Liver (tissue), 8 donors: ENCODE measurements at regions not wholly inside any gene's neighbourhood (a gene's known extent, or its start where the extent isn't known, plus 50 kb on each side); places are given as distances from the start of the nearest gene placed in this dataset.

ENCODE experiments used
- DNase-seq: peaks from one replicate; pipeline ENCODE4 v3.0.0-alpha.2; 2017; ENCODE audit warnings: low spot score
- H3K27ac ChIP-seq, 2 donors: one replicate each; pipeline ENCODE4 v1.7.0; 2013; ENCODE audit warnings: inconsistent platforms in 2 of 2, low read length in 2 of 2, control low read depth in 1 of 2, low read depth in 1 of 2, mild to moderate bottlenecking in 1 of 2
- H3K27me3 ChIP-seq, 4 donors: one replicate each; pipeline versions ENCODE4 v1.6.1 to v1.7.0; 2013; ENCODE audit warnings: low read length in 3 of 4, inconsistent platforms in 1 of 4, mild to moderate bottlenecking in 1 of 4, moderate library complexity in 1 of 4; ENCODE audit not compliant: control insufficient read depth in 4 of 4, insufficient read depth in 4 of 4
- H3K36me3 ChIP-seq, 4 donors: one replicate each; pipeline versions ENCODE4 v1.6.1 to v1.7.0; 2013; ENCODE audit warnings: low read length in 3 of 4, mild to moderate bottlenecking in 3 of 4, low read depth in 1 of 4, moderate library complexity in 1 of 4; ENCODE audit not compliant: control insufficient read depth in 4 of 4, insufficient read depth in 3 of 4
- H3K4me1 ChIP-seq, 4 donors: one replicate each; pipeline versions ENCODE4 v1.6.1 to v1.7.0; 2013; ENCODE audit warnings: low read length in 3 of 4, mild to moderate bottlenecking in 3 of 4, moderate library complexity in 1 of 4; ENCODE audit not compliant: control insufficient read depth in 4 of 4, insufficient read depth in 4 of 4
- H3K4me3 ChIP-seq, 3 donors: one replicate each; pipeline versions ENCODE4 v1.6.1 to v1.7.0; 2013; ENCODE audit warnings: low read length in 3 of 3, control low read depth in 1 of 3, low read depth in 1 of 3, mild to moderate bottlenecking in 1 of 3
- H3K9ac ChIP-seq, 2 donors: one replicate each; pipeline ENCODE4 v1.7.0; 2013; ENCODE audit warnings: low read length in 2 of 2, mild to moderate bottlenecking in 2 of 2, moderate library complexity in 2 of 2, control low read depth in 1 of 2, low read depth in 1 of 2
- H3K9me3 ChIP-seq, 4 donors: one replicate each; pipeline versions ENCODE4 v1.6.1 to v1.7.0; 2013; ENCODE audit warnings: low read length in 3 of 4; ENCODE audit not compliant: control insufficient read depth in 4 of 4
- ATF3 ChIP-seq: IDR thresholded peaks from 2 replicates; pipeline ENCODE4 v1.6.1; 2016; ENCODE audit warnings: antibody characterized with exemption
- EGR1 ChIP-seq, 2 donors: IDR thresholded peaks; 2 replicates each; pipeline ENCODE4 v1.6.1; 2016 to 2018; ENCODE audit warnings: antibody characterized with exemption in 2 of 2, low read depth in 2 of 2
- FOXA1 ChIP-seq: IDR thresholded peaks from 2 replicates; pipeline ENCODE4 v1.6.1; 2016; ENCODE audit warnings: antibody characterized with exemption
- FOXA2 ChIP-seq: IDR thresholded peaks from 2 replicates; pipeline ENCODE4 v1.6.1; 2016; ENCODE audit warnings: antibody characterized with exemption
- GABPA ChIP-seq, 2 donors: IDR thresholded peaks in 1 of 2; conservative IDR thresholded peaks in 1 of 2; 2 replicates each; pipeline ENCODE4 v1.6.1; 2016; ENCODE audit warnings: antibody characterized with exemption in 2 of 2, mild to moderate bottlenecking in 1 of 2, moderate library complexity in 1 of 2
- HNF4A ChIP-seq, 2 donors: conservative IDR thresholded peaks; 2 replicates each; pipeline ENCODE4 v1.6.1; 2016; ENCODE audit warnings: antibody characterized with exemption in 2 of 2, mild to moderate bottlenecking in 2 of 2
- HNF4G ChIP-seq: IDR thresholded peaks from 2 replicates; pipeline ENCODE4 v1.6.1; 2016; ENCODE audit warnings: antibody characterized with exemption
- JUND ChIP-seq, 2 donors: IDR thresholded peaks; 2 replicates each; pipeline ENCODE4 v1.6.1; 2016; ENCODE audit warnings: antibody characterized with exemption in 2 of 2
- NR2F2 ChIP-seq: IDR thresholded peaks from 2 replicates; pipeline ENCODE4 v1.6.1; 2016; ENCODE audit warnings: antibody characterized with exemption
- RAD21 ChIP-seq, 2 donors: IDR thresholded peaks; 2 replicates each; pipeline ENCODE4 v1.6.1; 2016; ENCODE audit warnings: antibody characterized with exemption in 2 of 2, mild to moderate bottlenecking in 2 of 2
- RXRA ChIP-seq, 2 donors: IDR thresholded peaks; 2 replicates each; pipeline ENCODE4 v1.6.1; 2017 to 2018; ENCODE audit warnings: antibody characterized with exemption in 2 of 2, mild to moderate bottlenecking in 1 of 2
- SP1 ChIP-seq: IDR thresholded peaks from 2 replicates; pipeline ENCODE4 v1.6.1; 2018; ENCODE audit warnings: antibody characterized with exemption, mild to moderate bottlenecking
- TAF1 ChIP-seq: conservative IDR thresholded peaks from 2 replicates; pipeline ENCODE4 v1.6.1; 2016; ENCODE audit warnings: antibody characterized with exemption, mild to moderate bottlenecking
- YY1 ChIP-seq: IDR thresholded peaks from 2 replicates; pipeline ENCODE4 v1.6.1; 2016; ENCODE audit warnings: antibody characterized with exemption, mild to moderate bottlenecking
- WGBS: extraction: QIAGEN DNeasy Blood & Tissue Kit; methylation state at CpG from one replicate; pipeline ENCODE4 v1.1.7; 2013; 5-methylcytosine and 5-hydroxymethylcytosine counted together
- TF ChIP-seq, protein P1 (sequence below): IDR thresholded peaks from 2 replicates; pipeline ENCODE4 v1.6.1; 2016; ENCODE audit warnings: antibody characterized with exemption
- TF ChIP-seq, protein P2 (sequence below): IDR thresholded peaks from 2 replicates; pipeline ENCODE4 v1.6.1; 2016; ENCODE audit warnings: antibody characterized with exemption
- TF ChIP-seq, protein P3 (sequence below): fragments of 150-350 bp; IDR thresholded peaks from 2 replicates; pipeline ENCODE4 v1.5.1; 2017; ENCODE audit warnings: improper control_type of control experiment, low read depth, low read length; ENCODE audit not compliant: missing input control
- TF ChIP-seq, protein P4 (sequence below): IDR thresholded peaks from 2 replicates; pipeline ENCODE4 v1.6.1; 2016; ENCODE audit warnings: antibody characterized with exemption, mild to moderate bottlenecking
- donor health status: healthy.
- donor health status: healthy.
- donor health status: healthy.
- donor health status: healthy.
- donor health status: healthy.

- peak; percentile 27 for DNase-seq
- no peaks in the 10 kb centered on the region for H3K9me3 ChIP-seq
- no peak overlapping the region for H3K9ac ChIP-seq
- no peak overlapping the region for H3K4me3 ChIP-seq
- 48% methylated on average over 6 of the region's 6 CpGs for WGBS
- no peaks in the 10 kb centered on the region for H3K36me3 ChIP-seq
- H3K4me1 ChIP-seq: no peaks in the 10 kb centered on the region
- TF ChIP-seq FOXA2: no peak
- TF ChIP-seq RXRA (IDR thresholded peaks at IDR 0.05): peak in 1 of 2 donors; percentile 21
- peaks cover 0 to 3% (median 0%) of the 10 kb centered on the region in 4 donors for H3K27me3 ChIP-seq
- no peak overlapping the region for H3K27ac ChIP-seq
These were observed 142.1 kb upstream of the B3GAT1 start for GRCh38 chr11:134554106-134554505.

DNA sequence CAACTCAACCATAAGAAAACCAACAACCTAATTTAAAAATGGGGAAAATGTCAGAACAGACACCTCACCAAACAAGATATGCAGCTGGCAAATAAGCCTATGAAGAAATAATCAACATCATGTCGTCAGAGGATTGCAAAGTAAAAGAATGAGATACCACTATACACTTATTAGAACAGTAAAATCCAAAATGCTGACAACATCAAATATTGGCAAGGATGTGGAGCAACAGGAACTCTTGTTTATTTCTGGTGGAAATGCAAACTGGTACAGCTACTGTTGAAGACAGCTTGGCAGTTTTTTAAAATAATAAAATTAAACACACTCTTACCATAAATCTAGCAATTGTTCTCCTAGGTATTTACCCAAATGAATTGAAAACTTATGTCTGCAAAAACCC lies 140.7 kb upstream of the B3GAT1 start:
- Histone ChIP-seq H3K9ac (no peak overlapping the region), H3K36me3 (no peaks in the 10 kb centered on the region), H3K9me3 (no peaks in the 10 kb centered on the region), H3K4me1 (no peaks in the 10 kb centered on the region), H3K27ac (no peak overlapping the region), H3K4me3 (no peak overlapping the region), H3K27me3 (no peaks in the 10 kb centered on the region)
- DNase-seq: no peak
- TF ChIP-seq YY1: no peak
- TF ChIP-seq, protein P1, sequence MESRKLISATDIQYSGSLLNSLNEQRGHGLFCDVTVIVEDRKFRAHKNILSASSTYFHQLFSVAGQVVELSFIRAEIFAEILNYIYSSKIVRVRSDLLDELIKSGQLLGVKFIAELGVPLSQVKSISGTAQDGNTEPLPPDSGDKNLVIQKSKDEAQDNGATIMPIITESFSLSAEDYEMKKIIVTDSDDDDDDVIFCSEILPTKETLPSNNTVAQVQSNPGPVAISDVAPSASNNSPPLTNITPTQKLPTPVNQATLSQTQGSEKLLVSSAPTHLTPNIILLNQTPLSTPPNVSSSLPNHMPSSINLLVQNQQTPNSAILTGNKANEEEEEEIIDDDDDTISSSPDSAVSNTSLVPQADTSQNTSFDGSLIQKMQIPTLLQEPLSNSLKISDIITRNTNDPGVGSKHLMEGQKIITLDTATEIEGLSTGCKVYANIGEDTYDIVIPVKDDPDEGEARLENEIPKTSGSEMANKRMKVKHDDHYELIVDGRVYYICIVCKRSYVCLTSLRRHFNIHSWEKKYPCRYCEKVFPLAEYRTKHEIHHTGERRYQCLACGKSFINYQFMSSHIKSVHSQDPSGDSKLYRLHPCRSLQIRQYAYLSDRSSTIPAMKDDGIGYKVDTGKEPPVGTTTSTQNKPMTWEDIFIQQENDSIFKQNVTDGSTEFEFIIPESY: no peak
- 57% methylated on average over 1 of the region's 1 CpG for WGBS

DNA sequence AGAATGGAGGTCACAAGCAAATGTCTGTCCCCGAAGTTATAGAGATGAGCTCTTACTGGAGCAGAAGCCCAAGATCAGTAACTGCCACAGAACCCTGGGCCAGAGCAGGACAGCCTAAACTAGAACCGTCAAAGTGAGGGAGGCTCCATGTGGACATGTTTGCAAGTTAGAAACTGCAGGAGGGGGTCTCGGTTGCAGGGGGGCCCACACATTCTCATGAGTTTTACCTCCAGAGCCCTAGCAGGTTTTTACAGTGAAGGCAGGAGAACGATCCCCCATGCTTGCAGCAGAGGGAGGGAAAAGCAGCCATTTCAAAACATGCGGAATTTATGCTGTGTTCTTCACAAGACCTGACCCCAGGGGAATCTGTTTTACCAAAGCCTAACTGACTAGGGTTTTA lies 133.5 kb upstream of the B3GAT1 start:
- H3K27me3 ChIP-seq: no peaks in the 10 kb centered on the region
- no peak overlapping the region for H3K9ac ChIP-seq
- no peak for TF ChIP-seq SP1
- no peak for TF ChIP-seq NR2F2
- TF ChIP-seq, protein P1: no peak
- TF ChIP-seq TAF1: no peak
- no peak for TF ChIP-seq ATF3
- TF ChIP-seq EGR1 (IDR thresholded peaks at IDR 0.05; ENCODE audit: low read depth in 2 of 2): no peak
- no peak for TF ChIP-seq GABPA (IDR thresholded peaks at IDR 0.05 in 1 of 2, conservative IDR thresholded peaks at IDR 0.05 in 1 of 2)
- TF ChIP-seq, protein P2, sequence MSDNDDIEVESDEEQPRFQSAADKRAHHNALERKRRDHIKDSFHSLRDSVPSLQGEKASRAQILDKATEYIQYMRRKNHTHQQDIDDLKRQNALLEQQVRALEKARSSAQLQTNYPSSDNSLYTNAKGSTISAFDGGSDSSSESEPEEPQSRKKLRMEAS: no peak
- TF ChIP-seq HNF4A (conservative IDR thresholded peaks at IDR 0.05): no peak
- no peak for TF ChIP-seq YY1
- TF ChIP-seq, protein P3, sequence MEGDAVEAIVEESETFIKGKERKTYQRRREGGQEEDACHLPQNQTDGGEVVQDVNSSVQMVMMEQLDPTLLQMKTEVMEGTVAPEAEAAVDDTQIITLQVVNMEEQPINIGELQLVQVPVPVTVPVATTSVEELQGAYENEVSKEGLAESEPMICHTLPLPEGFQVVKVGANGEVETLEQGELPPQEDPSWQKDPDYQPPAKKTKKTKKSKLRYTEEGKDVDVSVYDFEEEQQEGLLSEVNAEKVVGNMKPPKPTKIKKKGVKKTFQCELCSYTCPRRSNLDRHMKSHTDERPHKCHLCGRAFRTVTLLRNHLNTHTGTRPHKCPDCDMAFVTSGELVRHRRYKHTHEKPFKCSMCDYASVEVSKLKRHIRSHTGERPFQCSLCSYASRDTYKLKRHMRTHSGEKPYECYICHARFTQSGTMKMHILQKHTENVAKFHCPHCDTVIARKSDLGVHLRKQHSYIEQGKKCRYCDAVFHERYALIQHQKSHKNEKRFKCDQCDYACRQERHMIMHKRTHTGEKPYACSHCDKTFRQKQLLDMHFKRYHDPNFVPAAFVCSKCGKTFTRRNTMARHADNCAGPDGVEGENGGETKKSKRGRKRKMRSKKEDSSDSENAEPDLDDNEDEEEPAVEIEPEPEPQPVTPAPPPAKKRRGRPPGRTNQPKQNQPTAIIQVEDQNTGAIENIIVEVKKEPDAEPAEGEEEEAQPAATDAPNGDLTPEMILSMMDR: no peak
- TF ChIP-seq, protein P4, sequence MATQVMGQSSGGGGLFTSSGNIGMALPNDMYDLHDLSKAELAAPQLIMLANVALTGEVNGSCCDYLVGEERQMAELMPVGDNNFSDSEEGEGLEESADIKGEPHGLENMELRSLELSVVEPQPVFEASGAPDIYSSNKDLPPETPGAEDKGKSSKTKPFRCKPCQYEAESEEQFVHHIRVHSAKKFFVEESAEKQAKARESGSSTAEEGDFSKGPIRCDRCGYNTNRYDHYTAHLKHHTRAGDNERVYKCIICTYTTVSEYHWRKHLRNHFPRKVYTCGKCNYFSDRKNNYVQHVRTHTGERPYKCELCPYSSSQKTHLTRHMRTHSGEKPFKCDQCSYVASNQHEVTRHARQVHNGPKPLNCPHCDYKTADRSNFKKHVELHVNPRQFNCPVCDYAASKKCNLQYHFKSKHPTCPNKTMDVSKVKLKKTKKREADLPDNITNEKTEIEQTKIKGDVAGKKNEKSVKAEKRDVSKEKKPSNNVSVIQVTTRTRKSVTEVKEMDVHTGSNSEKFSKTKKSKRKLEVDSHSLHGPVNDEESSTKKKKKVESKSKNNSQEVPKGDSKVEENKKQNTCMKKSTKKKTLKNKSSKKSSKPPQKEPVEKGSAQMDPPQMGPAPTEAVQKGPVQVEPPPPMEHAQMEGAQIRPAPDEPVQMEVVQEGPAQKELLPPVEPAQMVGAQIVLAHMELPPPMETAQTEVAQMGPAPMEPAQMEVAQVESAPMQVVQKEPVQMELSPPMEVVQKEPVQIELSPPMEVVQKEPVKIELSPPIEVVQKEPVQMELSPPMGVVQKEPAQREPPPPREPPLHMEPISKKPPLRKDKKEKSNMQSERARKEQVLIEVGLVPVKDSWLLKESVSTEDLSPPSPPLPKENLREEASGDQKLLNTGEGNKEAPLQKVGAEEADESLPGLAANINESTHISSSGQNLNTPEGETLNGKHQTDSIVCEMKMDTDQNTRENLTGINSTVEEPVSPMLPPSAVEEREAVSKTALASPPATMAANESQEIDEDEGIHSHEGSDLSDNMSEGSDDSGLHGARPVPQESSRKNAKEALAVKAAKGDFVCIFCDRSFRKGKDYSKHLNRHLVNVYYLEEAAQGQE: no peak
- no peak for TF ChIP-seq FOXA1
- no peak for TF ChIP-seq RAD21 (IDR thresholded peaks at IDR 0.05)
- TF ChIP-seq JUND (IDR thresholded peaks at IDR 0.05): no peak
- TF ChIP-seq HNF4G: no peak
- no peak for TF ChIP-seq RXRA (IDR thresholded peaks at IDR 0.05)
- TF ChIP-seq FOXA2: no peak
- WGBS: 91% methylated on average over 5 of the region's 5 CpGs
- H3K4me1 ChIP-seq: no peaks in the 10 kb centered on the region
- peak; percentile 16 for DNase-seq
- H3K9me3 ChIP-seq: no peaks in the 10 kb centered on the region
- H3K4me3 ChIP-seq: no peak overlapping the region
- no peaks in the 10 kb centered on the region for H3K36me3 ChIP-seq
- H3K27ac ChIP-seq: no peak overlapping the region
